ENCODE measurements at regions not wholly inside any gene's neighbourhood (a gene's known extent, or its start where the extent isn't known, plus 50 kb on each side); places are given as distances from the start of the nearest gene placed in this dataset.

GRCh38 chr9:91006046-91006445, 204.4 kb downstream of the SYK start:
- TF ChIP-seq SUZ12 (IDR thresholded peaks at IDR 0.05) (no peak), FOXM1 (IDR thresholded peaks at IDR 0.05; ENCODE audit: borderline replicate concordance) (no peak), TARDBP (IDR thresholded peaks at IDR 0.05) (no peak), FOXA1 (IDR thresholded peaks at IDR 0.05) (no peak), NFRKB (IDR thresholded peaks at IDR 0.05) (no peak), LEF1 (IDR thresholded peaks at IDR 0.05; ENCODE audit: borderline replicate concordance) (no peak), BHLHE40 (IDR thresholded peaks at IDR 0.05; ENCODE audit: borderline replicate concordance) (no peak)

Data from HEK293T (cell line).